ENCODE measurements at regions not wholly inside any gene's neighbourhood (a gene's known extent, or its start where the extent isn't known, plus 50 kb on each side); places are given as distances from the start of the nearest gene placed in this dataset.

GRCh38 chr12:4112290-4112689 is 161.3 kb upstream of the CCND2 start:
- no peak overlapping the region for H3K27ac ChIP-seq
- no peaks in the 10 kb centered on the region for H3K27me3 ChIP-seq
- no peaks in the 10 kb centered on the region for H3K9me3 ChIP-seq
- no peak for DNase-seq (ENCODE audit: low spot score in 2 of 2)
- intact Hi-C loops (cut with DNase I), result no loop called here
- H3K4me1 ChIP-seq, result no peaks in the 10 kb centered on the region
- H3K4me3 ChIP-seq, result no peak overlapping the region
- no peaks in the 10 kb centered on the region for H3K36me3 ChIP-seq
- TF ChIP-seq CTCF (IDR thresholded peaks at IDR 0.05), result no peak

GRCh38 chr12:4111010-4111409 is 162.6 kb upstream of the CCND2 start:
- no peak overlapping the region for H3K4me3 ChIP-seq
- no peaks in the 10 kb centered on the region for H3K36me3 ChIP-seq
- TF ChIP-seq CTCF (IDR thresholded peaks at IDR 0.05), result no peak
- H3K27me3 ChIP-seq, result no peaks in the 10 kb centered on the region
- no peak for DNase-seq (ENCODE audit: low spot score in 2 of 2)
- no peaks in the 10 kb centered on the region for H3K9me3 ChIP-seq
- H3K27ac ChIP-seq, result no peak overlapping the region
- H3K4me1 ChIP-seq, result no peaks in the 10 kb centered on the region
- intact Hi-C loops (cut with DNase I), result no loop called here

- TF ChIP-seq CTCF (IDR thresholded peaks at IDR 0.05), result no peak
- no peak for DNase-seq (ENCODE audit: low spot score in 2 of 2)
- Histone ChIP-seq H3K9me3 (no peaks in the 10 kb centered on the region), H3K4me3 (no peak overlapping the region), H3K4me1 (no peaks in the 10 kb centered on the region), H3K27me3 (no peaks in the 10 kb centered on the region), H3K27ac (no peak overlapping the region), H3K36me3 (no peaks in the 10 kb centered on the region)
- intact Hi-C loops (cut with DNase I), result no loop called here
Measured at GRCh38 chr12:4109826-4110225, 163.7 kb upstream of the CCND2 start.

- no peaks in the 10 kb centered on the region for H3K27me3 ChIP-seq
- no peak for DNase-seq (ENCODE audit: low spot score in 2 of 2)
- no peaks in the 10 kb centered on the region for H3K4me1 ChIP-seq
- TF ChIP-seq CTCF (IDR thresholded peaks at IDR 0.05), result no peak
- no peak overlapping the region for H3K27ac ChIP-seq
- H3K9me3 ChIP-seq, result no peaks in the 10 kb centered on the region
- intact Hi-C loops (cut with DNase I), result no loop called here
- no peak overlapping the region for H3K4me3 ChIP-seq
- no peaks in the 10 kb centered on the region for H3K36me3 ChIP-seq
Measured at GRCh38 chr12:4108803-4109345, 164.7 kb upstream of the CCND2 start.

GRCh38 chr12:4107911-4108697 is 165.5 kb upstream of the CCND2 start:
- intact Hi-C loops (cut with DNase I), result loop anchor here (1.0 kb wide), 1 partner anchor 169 kb away; no protein-coding TSS in a partner anchor
- H3K9me3 ChIP-seq, result no peaks in the 10 kb centered on the region
- TF ChIP-seq CTCF (IDR thresholded peaks at IDR 0.05), result no peak

More at GRCh38 chr12:4107911-4108697, 165.5 kb upstream of the CCND2 start:
- no peaks in the 10 kb centered on the region for H3K36me3 ChIP-seq
- DNase-seq (ENCODE audit: low spot score in 2 of 2), result no peak
- H3K27ac ChIP-seq, result no peak overlapping the region
- no peaks in the 10 kb centered on the region for H3K4me1 ChIP-seq
- H3K4me3 ChIP-seq, result no peak overlapping the region
- H3K27me3 ChIP-seq, result no peaks in the 10 kb centered on the region

All from ascending aorta (tissue), 2 donors.